Endodermal cell (in vitro differentiated cells): ENCODE measurements at regions not wholly inside any gene's neighbourhood (a gene's known extent, or its start where the extent isn't known, plus 50 kb on each side); places are given as distances from the start of the nearest gene placed in this dataset.

Experiments used
- DNase-seq: peaks from one replicate; pipeline ENCODE4 v3.0.0-alpha.2; 2017
- H3K27ac ChIP-seq: 2 replicates; pipeline ENCODE4 v1.5.1; 2013; ENCODE audit warnings: mild to moderate bottlenecking, low read depth, low read length, moderate library complexity
- H3K27me3 ChIP-seq: 2 replicates; pipeline ENCODE4 v1.6.1; 2013; ENCODE audit warnings: mild to moderate bottlenecking, low read length, moderate library complexity; ENCODE audit not compliant: insufficient read depth, control insufficient read depth, poor library complexity, severe bottlenecking
- H3K36me3 ChIP-seq: 2 replicates; pipeline ENCODE4 v1.7.0; 2013; ENCODE audit warnings: mild to moderate bottlenecking, low read length, moderate library complexity; ENCODE audit not compliant: control insufficient read depth, insufficient read depth
- H3K4me1 ChIP-seq: one replicate; pipeline ENCODE4 v1.7.0; 2013; ENCODE audit warnings: low read length; ENCODE audit not compliant: control insufficient read depth, insufficient read depth
- H3K4me3 ChIP-seq: 2 replicates; pipeline ENCODE4 v1.5.1; 2013; ENCODE audit warnings: mild to moderate bottlenecking, low read length, moderate library complexity
- H3K9ac ChIP-seq: 2 replicates; pipeline ENCODE4 v1.6.1; 2013; ENCODE audit warnings: mild to moderate bottlenecking, low read length, moderate library complexity; ENCODE audit not compliant: poor library complexity, severe bottlenecking; ENCODE audit errors: extremely low read depth
- H3K9me3 ChIP-seq: 2 replicates; pipeline ENCODE4 v1.6.1; 2013; ENCODE audit warnings: mild to moderate bottlenecking, low read length, moderate library complexity; ENCODE audit not compliant: control insufficient read depth
- H3K27ac Mint-ChIP-seq: 2 replicates; pipeline ENCODE4 v1.8.0; 2020; ENCODE audit warnings: mixed read lengths
- H3K27me3 Mint-ChIP-seq: 2 replicates; pipeline ENCODE4 v1.8.0; 2021; ENCODE audit warnings: mild to moderate bottlenecking, mixed read lengths; ENCODE audit not compliant: insufficient read depth
- H3K36me3 Mint-ChIP-seq: 2 replicates; pipeline ENCODE4 v1.8.0; 2020; ENCODE audit warnings: low read depth, mixed read lengths
- H3K4me1 Mint-ChIP-seq: 2 replicates; pipeline ENCODE4 v1.8.0; 2020; ENCODE audit warnings: mixed read lengths
- H3K4me3 Mint-ChIP-seq: 2 replicates; pipeline ENCODE4 v1.8.0; 2020; ENCODE audit warnings: mild to moderate bottlenecking, moderate library complexity, mixed read lengths
- H3K9me3 Mint-ChIP-seq: 2 replicates; pipeline ENCODE4 v1.8.0; 2020; ENCODE audit warnings: mild to moderate bottlenecking, mixed read lengths
- CTCF ChIP-seq: fragments of 200-600 bp; sonication (generic); conservative IDR thresholded peaks from 2 replicates; pipeline ENCODE4 v1.5.0; 2021; ENCODE audit warnings: antibody characterized with exemption, mild to moderate bottlenecking
- WGBS, 2 experiments: methylation state at CpG; one replicate each; pipeline versions ENCODE4 v1.1.5 to v1.1.7; 2013; ENCODE audit warnings: missing lambda C conversion rate in 2 of 2, mixed read lengths in 1 of 2; ENCODE audit not compliant: insufficient coverage in 1 of 2, insufficient read length in 1 of 2; 5-methylcytosine and 5-hydroxymethylcytosine counted together

GRCh38 chr12:111123390-111123789 lies 203.0 kb upstream of the MYL2 start:
- Histone ChIP-seq H3K9me3 (no peaks in the 10 kb centered on the region), H3K27ac (no peak overlapping the region), H3K4me3 (no peak overlapping the region), H3K36me3 (no peaks in the 10 kb centered on the region), H3K27me3 (no peaks in the 10 kb centered on the region), H3K4me1 (no peaks in the 10 kb centered on the region), H3K9ac (no peak overlapping the region)
- DNase-seq, result no peak
- Mint-ChIP-seq H3K36me3 (no peaks in the 10 kb centered on the region), H3K27ac (no peak overlapping the region), H3K9me3 (no peaks in the 10 kb centered on the region), H3K27me3 (no peaks in the 10 kb centered on the region), H3K4me3 (no peak overlapping the region), H3K4me1 (peaks cover 14% of the 10 kb centered on the region)
- WGBS, 2 experiments, result 92 to 96% methylated on average over 6 of the region's 6 CpGs
- no peak for TF ChIP-seq CTCF

- Mint-ChIP-seq H3K27me3 (no peaks in the 10 kb centered on the region), H3K27ac (no peak overlapping the region), H3K9me3 (no peaks in the 10 kb centered on the region), H3K4me3 (no peak overlapping the region), H3K36me3 (no peaks in the 10 kb centered on the region), H3K4me1 (peaks cover 14% of the 10 kb centered on the region)
- no peaks in the 10 kb centered on the region for H3K27me3 ChIP-seq
- no peak for TF ChIP-seq CTCF
- WGBS, 2 experiments, result 69 to 85% methylated on average over 5 to 7 of the region's 7 CpGs
- H3K9ac ChIP-seq, result no peak overlapping the region
- no peak for DNase-seq
- no peaks in the 10 kb centered on the region for H3K4me1 ChIP-seq
- H3K36me3 ChIP-seq, result no peaks in the 10 kb centered on the region
- peaks cover under 1% of the 10 kb centered on the region for H3K9me3 ChIP-seq
- H3K27ac ChIP-seq, result peak overlapping the region; percentile 54
- H3K4me3 ChIP-seq, result no peak overlapping the region
These were observed 202.1 kb upstream of the MYL2 start for GRCh38 chr12:111122458-111122878.

GRCh38 chr12:111121840-111122239 lies 201.5 kb upstream of the MYL2 start:
- Histone ChIP-seq H3K9ac (no peak overlapping the region), H3K27me3 (no peaks in the 10 kb centered on the region), H3K4me3 (no peak overlapping the region), H3K36me3 (no peaks in the 10 kb centered on the region), H3K9me3 (peaks cover 7% of the 10 kb centered on the region), H3K27ac (peak overlapping the region; percentile 54), H3K4me1 (no peaks in the 10 kb centered on the region)
- Mint-ChIP-seq H3K27ac (no peak overlapping the region), H3K4me3 (no peak overlapping the region), H3K36me3 (peaks cover 3% of the 10 kb centered on the region), H3K4me1 (peaks cover 14% of the 10 kb centered on the region), H3K9me3 (no peaks in the 10 kb centered on the region), H3K27me3 (no peaks in the 10 kb centered on the region)
- TF ChIP-seq CTCF, result peak; percentile 56
- whole genome bisulfite sequencing, 2 experiments, result 87 to 92% methylated on average over 4 to 6 of the region's 6 CpGs
- DNase-seq, result no peak
